ENCODE measurements at regions not wholly inside any gene's neighbourhood (a gene's known extent, or its start where the extent isn't known, plus 50 kb on each side); places are given as distances from the start of the nearest gene placed in this dataset.

GRCh38 chr5:125394661-125395280 is 648.3 kb upstream of the ZNF608 start:
- TF ChIP-seq CTCF (IDR thresholded peaks at IDR 0.05) (no peak), POLR2A (IDR thresholded peaks at IDR 0.05) (no peak)

Measured in lower leg skin (tissue), 3 donors.